GM12891 (cell line): ENCODE measurements at regions not wholly inside any gene's neighbourhood (a gene's known extent, or its start where the extent isn't known, plus 50 kb on each side); places are given as distances from the start of the nearest gene placed in this dataset.
"Not testable (repeated sequence)": the region's sequence is repeated elsewhere in the genome, so short reads cannot be mapped to it uniquely, and the experiment has no call there.

Experiments
- DNase-seq: peaks from one replicate; pipeline ENCODE4 v3.0.0; 2011; ENCODE audit warnings: low spot score; ENCODE audit not compliant: insufficient read length
- FAIRE-seq: peaks from 2 replicates; lab custom pipeline; 2011; peaks lifted over from hg19 to GRCh38; lab: Jason Lieb, UNC
- PAX5 ChIP-seq: IDR thresholded peaks from 2 replicates; pipeline ENCODE4 v1.6.1; 2011; ENCODE audit warnings: low read length, moderate library complexity, mild to moderate bottlenecking; ENCODE audit not compliant: insufficient read depth, severe bottlenecking
- POLR2A ChIP-seq: IDR thresholded peaks from 2 replicates; pipeline ENCODE4 v1.6.1; 2011; ENCODE audit warnings: low read depth, low read length, control low read depth
- POLR2AphosphoS5 ChIP-seq: IDR thresholded peaks from 2 replicates; pipeline ENCODE4 v1.6.1; 2011; ENCODE audit warnings: low read depth, low read length, control low read depth
- POU2F2 ChIP-seq: IDR thresholded peaks from 2 replicates; pipeline ENCODE4 v1.6.1; 2011; ENCODE audit warnings: low read depth, mild to moderate bottlenecking, control low read depth, low read length, moderate library complexity
- SPI1 ChIP-seq: IDR thresholded peaks from 2 replicates; pipeline ENCODE4 v1.6.1; 2011; ENCODE audit warnings: low read depth, low read length, control low read depth
- TAF1 ChIP-seq: IDR thresholded peaks from 2 replicates; pipeline ENCODE4 v1.6.1; 2011; ENCODE audit warnings: low read depth, low read length, control low read depth

GRCh38 chr1:178581351-178582303, 68.7 kb downstream of the TEX35 start:
- TF ChIP-seq POLR2AphosphoS5 (no peak), POU2F2 (peak; percentile 98), PAX5 (no peak), TAF1 (no peak), POLR2A (no peak), SPI1 (peak; percentile 80)
- FAIRE-seq, result peak; percentile 94
- DNase-seq, result no peak

- TF ChIP-seq PAX5 (no peak), TAF1 (no peak), POU2F2 (no peak), SPI1 (no peak), POLR2AphosphoS5 (no peak), POLR2A (no peak)
- DNase-seq, result no peak
- FAIRE-seq, result no peak
Observed at GRCh38 chr1:178587096-178587495, 74.2 kb downstream of the TEX35 start.

GRCh38 chr1:178587975-178588374, 75.1 kb downstream of the TEX35 start:
- TF ChIP-seq POLR2AphosphoS5 (no peak), SPI1 (no peak), PAX5 (no peak), TAF1 (no peak), POLR2A (no peak), POU2F2 (no peak)
- no peak for FAIRE-seq
- DNase-seq, result no peak

GRCh38 chr1:178589042-178589441, 76.1 kb downstream of the TEX35 start:
- DNase-seq, FAIRE-seq: not testable (repeated sequence)

- FAIRE-seq, result not testable (repeated sequence)
Observed at GRCh38 chr1:178591811-178592210, 78.9 kb downstream of the TEX35 start.

GRCh38 chr1:178593515-178593914, 80.6 kb downstream of the TEX35 start:
- no peak for DNase-seq
- TF ChIP-seq TAF1, result no peak
- no peak for TF ChIP-seq POLR2A
- no peak for FAIRE-seq

More at GRCh38 chr1:178591811-178592210, 78.9 kb downstream of the TEX35 start:
- DNase-seq, result not testable (repeated sequence)

- no peak for FAIRE-seq
- no peak for DNase-seq
- TF ChIP-seq POLR2AphosphoS5 (no peak), POU2F2 (no peak), PAX5 (no peak), TAF1 (no peak), POLR2A (no peak), SPI1 (no peak)
Observed at GRCh38 chr1:178594133-178594532, 81.2 kb downstream of the TEX35 start.

- DNase-seq (no peak), FAIRE-seq (no peak)
- TF ChIP-seq SPI1, result no peak
- TF ChIP-seq POU2F2, result no peak
- TF ChIP-seq PAX5, result no peak
- no peak for TF ChIP-seq POLR2AphosphoS5
- TF ChIP-seq TAF1, result no peak
- no peak for TF ChIP-seq POLR2A
Observed at GRCh38 chr1:178595491-178595890, 82.6 kb downstream of the TEX35 start.

- TF ChIP-seq SPI1 (peak; percentile 64; the same call in 1 of the 2 replicates), POLR2AphosphoS5 (no peak)
- no peak for FAIRE-seq
- no peak for DNase-seq
Observed at GRCh38 chr1:178599087-178599486, 86.2 kb downstream of the TEX35 start.

- no peak for DNase-seq
- FAIRE-seq, result peak; percentile 78
- TF ChIP-seq POU2F2 (no peak), TAF1 (no peak), PAX5 (no peak), POLR2A (no peak), POLR2AphosphoS5 (no peak), SPI1 (no peak)
Observed at GRCh38 chr1:178599745-178600144, 86.8 kb downstream of the TEX35 start.
